Smooth muscle cell of the brain vasculature (primary cell): ENCODE measurements at regions not wholly inside any gene's neighbourhood (a gene's known extent, or its start where the extent isn't known, plus 50 kb on each side); places are given as distances from the start of the nearest gene placed in this dataset.
"Not testable (repeated sequence)": the region's sequence is repeated elsewhere in the genome, so short reads cannot be mapped to it uniquely, and the experiment has no call there.

Source experiments
- DNase-seq: peaks from one replicate; pipeline ENCODE4 v3.0.0-alpha.2; 2012; ENCODE audit warnings: low read depth, low spot score

- DNase-seq: no peak
These were observed 167.4 kb upstream of the RREB1 start for GRCh38 chr6:6940031-6941025.

GRCh38 chr6:6941201-6941600, 166.6 kb upstream of the RREB1 start:
- no peak for DNase-seq

- DNase-seq: no peak
These were observed 165.7 kb upstream of the RREB1 start for GRCh38 chr6:6942091-6942490.

GRCh38 chr6:6942831-6943230, 164.9 kb upstream of the RREB1 start:
- no peak for DNase-seq

- DNase-seq: no peak
These were observed 164.3 kb upstream of the RREB1 start for GRCh38 chr6:6943421-6943820.

GRCh38 chr6:6946206-6947155, 161.3 kb upstream of the RREB1 start:
- DNase-seq: no peak

GRCh38 chr6:6950373-6951145, 157.2 kb upstream of the RREB1 start:
- no peak for DNase-seq

GRCh38 chr6:6951355-6951754, 156.4 kb upstream of the RREB1 start:
- no peak for DNase-seq

GRCh38 chr6:6952484-6952883, 155.3 kb upstream of the RREB1 start:
- no peak for DNase-seq

GRCh38 chr6:6952927-6953326, 154.8 kb upstream of the RREB1 start:
- DNase-seq: not testable (repeated sequence)

GRCh38 chr6:6960571-6961251, 147.1 kb upstream of the RREB1 start:
- no peak for DNase-seq

GRCh38 chr6:6962086-6962485, 145.7 kb upstream of the RREB1 start:
- no peak for DNase-seq

- DNase-seq: no peak
These were observed 145.1 kb upstream of the RREB1 start for GRCh38 chr6:6962699-6963098.

GRCh38 chr6:6963390-6963789, 144.4 kb upstream of the RREB1 start:
- not testable (repeated sequence) for DNase-seq

GRCh38 chr6:6964675-6965074, 143.1 kb upstream of the RREB1 start:
- no peak for DNase-seq

- no peak for DNase-seq
These were observed 141.6 kb upstream of the RREB1 start for GRCh38 chr6:6966127-6966526.

- no peak for DNase-seq
These were observed 141.2 kb upstream of the RREB1 start for GRCh38 chr6:6966569-6966968.

- no peak for DNase-seq
These were observed 139.4 kb upstream of the RREB1 start for GRCh38 chr6:6968357-6968730.

- DNase-seq: no peak
These were observed 138.8 kb upstream of the RREB1 start for GRCh38 chr6:6968731-6969552.

- no peak for DNase-seq
These were observed 138.0 kb upstream of the RREB1 start for GRCh38 chr6:6969761-6970223.
